Muscle of leg (tissue), 3 donors: ENCODE measurements at regions not wholly inside any gene's neighbourhood (a gene's known extent, or its start where the extent isn't known, plus 50 kb on each side); places are given as distances from the start of the nearest gene placed in this dataset.
"Not testable (repeated sequence)": the region's sequence is repeated elsewhere in the genome, so short reads cannot be mapped to it uniquely, and the experiment has no call there.

ENCODE experiments used
- DNase-seq: peaks from one replicate; pipeline ENCODE4 v3.0.0; 2013
- H3K27ac ChIP-seq: one replicate; pipeline ENCODE4 v1.5.1; 2013; ENCODE audit warnings: mild to moderate bottlenecking, low read length, control low read depth
- H3K27me3 ChIP-seq: one replicate; pipeline ENCODE4 v1.6.1; 2013; ENCODE audit warnings: low read length; ENCODE audit not compliant: control insufficient read depth, insufficient read depth
- H3K36me3 ChIP-seq: one replicate; pipeline ENCODE4 v1.6.1; 2013; ENCODE audit warnings: low read length; ENCODE audit not compliant: control insufficient read depth, insufficient read depth
- H3K4me1 ChIP-seq: one replicate; pipeline ENCODE4 v1.6.1; 2013; ENCODE audit warnings: low read length; ENCODE audit not compliant: control insufficient read depth, insufficient read depth
- H3K4me3 ChIP-seq: one replicate; pipeline ENCODE4 v1.5.1; 2013; ENCODE audit warnings: low read length, control low read depth
- H3K9me3 ChIP-seq: replicated peaks from 2 replicates; pipeline ENCODE4 v1.6.1; 2013; ENCODE audit warnings: low read depth, low read length; ENCODE audit not compliant: control insufficient read depth
- WGBS: methylation state at CpG from one replicate; pipeline ENCODE4 v1.1.5; 2013; ENCODE audit warnings: missing lambda C conversion rate; ENCODE audit not compliant: insufficient coverage; 5-methylcytosine and 5-hydroxymethylcytosine counted together

DNA sequence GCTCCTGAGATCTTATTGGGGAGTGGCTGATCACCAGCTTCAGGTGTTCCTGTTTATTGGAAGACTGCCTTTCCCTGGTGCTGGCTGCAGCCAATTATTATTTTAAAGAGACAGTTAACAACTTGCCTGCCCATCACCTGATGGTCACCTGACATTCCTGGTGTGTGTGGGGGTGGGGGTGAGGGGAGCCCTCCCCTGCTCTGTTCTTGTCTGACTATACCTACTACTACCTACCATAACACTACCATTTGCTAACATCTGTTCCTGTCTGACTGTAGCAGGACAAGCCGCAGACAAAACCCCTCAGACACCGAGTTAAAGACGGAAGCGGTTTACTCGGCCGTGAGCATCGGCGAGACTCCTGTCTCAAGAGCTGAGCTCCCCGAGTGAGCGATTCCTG, 54.9 kb upstream of the NBPF3 start:
- H3K36me3 ChIP-seq, result no peaks in the 10 kb centered on the region
- peaks cover 2% of the 10 kb centered on the region for H3K9me3 ChIP-seq
- H3K27ac ChIP-seq, result no peak overlapping the region
- WGBS, result 34% methylated on average over 9 of the region's 10 CpGs
- peaks cover 18% of the 10 kb centered on the region for H3K27me3 ChIP-seq
- H3K4me1 ChIP-seq, result no peaks in the 10 kb centered on the region
- DNase-seq, result no peak
- no peak overlapping the region for H3K4me3 ChIP-seq

DNA sequence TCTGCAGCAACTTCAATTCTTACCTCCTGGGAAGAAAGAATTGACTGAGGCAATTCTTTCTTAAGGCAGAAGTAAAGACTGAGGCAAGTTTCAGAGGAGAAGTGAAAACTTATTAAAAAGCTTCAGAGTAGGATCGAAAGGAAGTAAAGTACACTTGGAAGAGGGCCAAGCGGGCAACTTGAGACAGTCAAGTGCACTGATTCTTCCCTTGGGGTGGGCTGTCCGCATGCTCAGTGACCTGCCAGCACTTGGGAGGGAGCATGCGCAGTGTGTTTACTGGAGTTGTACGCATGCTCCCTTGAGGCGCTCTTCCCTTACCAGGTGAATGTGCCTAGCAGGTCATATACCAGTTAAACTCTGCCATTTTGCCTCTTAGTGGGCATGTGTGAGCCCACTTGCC, 55.3 kb upstream of the NBPF3 start:
- peak; percentile 19 for DNase-seq
- peaks cover 2% of the 10 kb centered on the region for H3K9me3 ChIP-seq
- H3K27ac ChIP-seq, result no peak overlapping the region
- H3K4me1 ChIP-seq, result no peaks in the 10 kb centered on the region
- H3K4me3 ChIP-seq, result no peak overlapping the region
- H3K36me3 ChIP-seq, result no peaks in the 10 kb centered on the region
- WGBS, result 37% methylated on average over 5 of the region's 6 CpGs
- peaks cover 19% of the 10 kb centered on the region for H3K27me3 ChIP-seq

DNA sequence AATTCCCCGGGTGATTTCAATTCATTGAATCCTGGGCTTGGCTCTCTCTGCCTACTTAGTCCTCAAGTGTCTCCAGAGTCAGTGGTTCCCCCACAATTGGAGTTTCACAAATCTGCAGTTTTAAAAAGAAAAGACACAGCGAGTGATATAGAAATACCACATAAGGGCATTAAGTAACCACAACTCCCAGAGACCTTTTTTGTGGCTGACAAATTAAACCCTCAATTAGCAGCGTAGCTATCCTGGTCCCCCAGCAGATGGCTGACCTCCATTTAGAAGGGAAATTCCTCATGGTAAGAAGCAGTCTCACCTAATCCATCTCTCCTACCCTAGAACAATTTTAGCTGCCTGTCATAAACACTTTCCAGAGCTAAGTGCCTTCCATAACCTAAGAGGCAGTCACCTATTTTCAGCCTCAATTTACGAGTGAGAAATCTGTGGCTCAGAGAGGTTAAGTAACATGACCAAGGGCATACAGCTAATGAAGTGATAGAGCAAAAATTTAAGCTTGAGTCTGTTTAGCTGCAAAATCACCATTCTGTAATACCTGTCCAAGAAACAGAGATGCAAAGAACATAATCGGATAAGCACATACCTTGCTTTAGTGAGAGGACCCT, 56.0 kb upstream of the NBPF3 start:
- no peak overlapping the region for H3K27ac ChIP-seq
- H3K4me3 ChIP-seq, result no peak overlapping the region
- peaks cover 19% of the 10 kb centered on the region for H3K27me3 ChIP-seq
- no peaks in the 10 kb centered on the region for H3K36me3 ChIP-seq
- WGBS, result 80% methylated on average over 2 of the region's 5 CpGs
- peaks cover 2% of the 10 kb centered on the region for H3K9me3 ChIP-seq
- no peak for DNase-seq
- H3K4me1 ChIP-seq, result no peaks in the 10 kb centered on the region

DNA sequence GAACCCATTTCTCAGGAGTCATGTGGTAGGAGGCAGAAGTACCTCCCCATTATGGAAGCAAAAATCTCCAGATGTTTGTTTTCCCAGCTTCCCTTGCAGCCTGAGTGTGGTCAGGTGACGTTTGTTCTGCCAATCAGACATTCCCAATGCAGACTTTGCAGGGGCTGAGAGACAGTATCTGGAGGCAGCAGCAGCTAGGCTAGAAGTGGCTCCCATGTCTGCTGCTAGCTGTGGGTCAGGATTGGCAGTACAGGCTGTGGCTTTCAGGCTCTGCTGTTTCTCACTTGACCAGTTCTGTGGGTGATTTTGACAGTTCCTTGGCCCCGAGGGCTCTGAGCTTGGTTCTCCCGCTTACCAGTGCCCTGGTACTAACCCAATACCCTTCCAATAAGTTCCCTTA, 58.6 kb upstream of the NBPF3 start:
- Histone ChIP-seq H3K4me3 (no peak overlapping the region), H3K9me3 (peaks cover 2% of the 10 kb centered on the region), H3K27me3 (peaks cover 17% of the 10 kb centered on the region), H3K36me3 (no peaks in the 10 kb centered on the region), H3K27ac (no peak overlapping the region), H3K4me1 (no peaks in the 10 kb centered on the region)
- 81% methylated on average over 3 of the region's 3 CpGs for WGBS
- no peak for DNase-seq

DNA sequence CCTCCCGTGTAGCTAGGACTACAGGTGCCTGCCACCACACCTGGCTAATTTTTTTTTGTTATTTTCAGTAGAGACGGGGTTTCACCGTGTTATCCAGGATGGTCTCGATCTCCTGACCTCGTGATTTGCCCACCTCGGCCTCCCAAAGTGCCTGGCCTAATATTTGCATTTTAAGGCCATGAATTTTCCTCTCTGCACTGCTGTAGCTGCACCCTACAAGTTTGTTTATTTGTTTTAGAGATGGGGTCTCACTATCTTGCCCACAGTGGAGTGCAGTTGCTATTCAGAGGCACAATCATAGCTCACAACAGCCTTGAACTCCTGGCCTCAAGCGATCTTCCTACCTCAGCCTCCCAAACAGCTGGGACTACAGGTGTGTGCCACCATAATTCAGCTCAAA, 59.8 kb upstream of the NBPF3 start:
- H3K36me3 ChIP-seq, H3K9me3 ChIP-seq, H3K4me1 ChIP-seq, H3K4me3 ChIP-seq, DNase-seq, H3K27ac ChIP-seq: not testable (repeated sequence)
- peaks cover 16% of the 10 kb centered on the region for H3K27me3 ChIP-seq
- 79% methylated on average over 6 of the region's 7 CpGs for WGBS

DNA sequence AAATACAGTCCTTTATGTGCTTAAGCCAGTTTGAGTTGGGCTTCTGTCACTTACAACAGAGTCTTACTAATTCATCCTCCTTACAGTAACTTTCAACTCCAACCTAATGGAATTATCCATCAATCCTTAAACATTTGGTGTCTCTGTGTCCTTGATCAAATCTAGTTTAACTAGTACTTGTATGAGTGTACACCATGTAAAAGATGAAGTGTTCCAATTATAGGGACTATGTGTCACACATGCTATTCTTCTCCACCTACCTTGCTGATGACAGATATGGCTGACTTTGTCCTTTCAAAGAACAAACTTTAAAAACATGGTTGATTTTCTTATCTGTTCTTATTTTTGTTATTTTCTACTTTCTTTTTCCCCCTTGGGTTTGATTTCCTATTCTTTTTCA, 60.4 kb upstream of the NBPF3 start:
- Histone ChIP-seq H3K36me3 (no peaks in the 10 kb centered on the region), H3K27me3 (peaks cover 12% of the 10 kb centered on the region), H3K4me3 (no peak overlapping the region), H3K27ac (no peak overlapping the region), H3K4me1 (no peaks in the 10 kb centered on the region), H3K9me3 (peaks cover 2% of the 10 kb centered on the region)
- no peak for DNase-seq

DNA sequence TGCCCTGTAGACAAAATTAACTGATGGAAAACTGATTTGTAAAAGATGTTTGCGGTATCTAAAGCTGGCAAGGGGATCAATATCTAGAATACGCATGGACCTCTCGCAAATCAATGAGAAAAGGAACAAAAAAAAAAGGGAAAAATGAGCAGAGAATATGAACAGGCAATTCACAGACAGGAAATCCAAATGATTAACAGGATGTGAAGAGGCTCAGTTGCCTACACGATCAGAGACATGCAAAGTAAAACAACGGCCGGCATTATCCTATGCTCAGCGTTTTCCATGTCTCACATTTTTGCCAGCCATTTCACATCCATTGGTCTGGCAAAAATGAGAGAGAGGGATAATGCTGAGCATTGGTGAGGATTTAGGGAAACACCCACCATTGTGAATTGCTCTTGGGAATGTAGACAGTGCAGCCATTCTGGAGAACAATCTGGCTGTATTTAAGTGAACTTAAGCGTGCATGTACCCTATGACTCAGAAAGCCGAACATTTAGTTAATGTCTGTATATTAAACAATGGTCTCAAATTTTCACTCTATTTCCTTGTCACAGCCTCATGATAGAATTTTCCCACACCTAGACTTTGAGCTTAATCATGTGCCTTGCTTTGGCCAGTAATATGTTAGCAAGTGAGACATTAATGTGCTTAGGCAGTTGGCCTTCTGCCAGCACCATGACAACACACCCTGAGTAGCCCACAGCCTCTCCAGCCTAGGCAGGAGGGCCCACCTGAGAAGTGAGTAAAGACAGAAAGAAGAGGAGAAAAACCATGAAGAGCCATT, 61.0 kb upstream of the NBPF3 start:
- no peak for DNase-seq
- Histone ChIP-seq H3K4me1 (no peaks in the 10 kb centered on the region), H3K36me3 (no peaks in the 10 kb centered on the region), H3K27ac (no peak overlapping the region), H3K4me3 (no peak overlapping the region), H3K9me3 (peaks cover 2% of the 10 kb centered on the region), H3K27me3 (peaks cover 12% of the 10 kb centered on the region)
- 92% methylated on average over 4 of the region's 9 CpGs for WGBS

DNA sequence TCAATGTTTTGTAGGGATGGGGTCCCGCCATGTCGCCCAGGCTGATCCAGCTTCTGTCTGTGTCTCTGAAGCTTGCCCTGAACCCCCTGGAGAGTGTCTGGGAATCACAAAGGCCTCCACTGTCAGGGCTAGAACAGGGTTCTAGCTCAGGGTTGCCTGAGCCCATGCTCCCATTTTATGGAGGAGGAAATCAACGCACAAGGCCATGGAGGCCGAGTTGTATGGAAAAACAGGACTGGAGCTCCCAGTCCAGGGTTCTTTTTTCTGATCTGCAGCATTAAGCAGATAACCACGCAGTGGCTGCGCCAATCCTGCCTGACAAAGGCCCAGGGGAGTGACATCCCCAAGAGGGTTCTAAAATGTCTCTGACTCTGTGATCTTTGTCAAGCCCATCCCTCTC, 67.6 kb upstream of the NBPF3 start:
- 62% methylated on average over 3 of the region's 6 CpGs for WGBS

DNA sequence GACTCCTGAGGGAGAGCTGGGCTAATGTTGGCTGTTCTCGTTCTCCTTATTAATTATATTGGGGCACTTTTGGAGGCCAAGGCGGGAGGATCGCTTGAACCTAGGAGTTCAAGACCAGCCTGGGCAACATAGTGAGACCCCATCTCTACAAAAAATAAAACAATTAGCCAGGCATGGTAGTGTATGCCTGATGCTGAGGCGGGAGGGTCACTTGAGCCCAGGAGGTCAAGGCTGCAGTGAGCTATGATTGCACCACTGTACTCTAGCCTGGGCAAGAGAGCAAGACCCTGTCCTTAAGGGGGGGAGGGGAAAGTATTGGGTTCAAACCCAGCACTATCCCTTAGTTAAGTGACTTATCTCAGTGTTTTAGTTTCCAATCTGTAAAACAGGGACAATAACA, 70.0 kb upstream of the NBPF3 start:
- Histone ChIP-seq H3K4me3 (no peak overlapping the region), H3K27me3 (no peaks in the 10 kb centered on the region), H3K4me1 (no peaks in the 10 kb centered on the region), H3K27ac (no peak overlapping the region), H3K9me3 (no peaks in the 10 kb centered on the region), H3K36me3 (no peaks in the 10 kb centered on the region)
- DNase-seq, result no peak
- WGBS, result no CpG with 5 or more reads among the region's 4 CpGs

More for the DNA sequence above, 67.6 kb upstream of the NBPF3 start:
- Histone ChIP-seq H3K4me3 (no peak overlapping the region), H3K27ac (no peak overlapping the region), H3K4me1 (no peaks in the 10 kb centered on the region), H3K36me3 (no peaks in the 10 kb centered on the region), H3K9me3 (no peaks in the 10 kb centered on the region), H3K27me3 (no peaks in the 10 kb centered on the region)
- no peak for DNase-seq

DNA sequence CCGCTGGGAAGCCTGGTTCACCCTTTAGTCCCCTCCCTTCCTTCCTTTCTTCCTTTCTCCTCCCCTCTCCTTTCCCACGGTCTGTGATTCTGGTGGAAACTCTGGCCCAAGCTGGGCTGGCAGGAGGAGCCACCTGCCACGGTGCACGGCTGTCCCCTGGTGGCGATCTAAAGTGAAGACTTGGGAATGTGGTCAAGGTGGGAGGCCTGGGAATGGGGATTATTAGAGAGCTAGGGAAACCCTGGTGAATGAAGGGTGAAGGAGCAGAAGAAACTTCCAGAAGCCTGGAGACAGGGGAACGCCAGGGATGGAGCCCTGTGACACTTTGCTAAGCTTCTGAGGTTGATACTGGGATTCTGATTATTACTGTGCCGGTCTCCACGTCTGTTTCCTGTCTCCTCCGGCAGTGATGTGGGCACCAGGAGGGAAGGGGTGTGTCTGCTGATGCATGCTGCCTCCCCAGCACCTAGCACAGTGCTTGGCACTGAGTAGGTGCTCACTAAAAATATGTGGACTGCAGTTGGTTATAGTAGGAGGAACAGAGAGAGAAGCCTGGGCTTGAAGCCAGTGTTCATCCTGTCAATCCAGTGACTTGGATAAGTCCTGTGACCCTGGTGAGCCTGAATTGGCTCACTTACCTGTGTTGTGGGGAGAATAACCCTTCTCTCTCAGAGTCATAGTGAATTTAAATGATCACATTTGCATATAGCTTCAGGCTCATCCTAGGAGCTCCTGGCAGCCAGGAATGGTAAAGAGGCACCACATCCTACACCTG, 71.2 kb upstream of the NBPF3 start:
- DNase-seq, result peak; percentile 88
- H3K27me3 ChIP-seq, result no peaks in the 10 kb centered on the region
- H3K4me1 ChIP-seq, result no peaks in the 10 kb centered on the region
- whole genome bisulfite sequencing, result 0% methylated on average over 4 of the region's 9 CpGs
- no peaks in the 10 kb centered on the region for H3K9me3 ChIP-seq
- H3K36me3 ChIP-seq, result no peaks in the 10 kb centered on the region
- no peak overlapping the region for H3K27ac ChIP-seq
- H3K4me3 ChIP-seq, result no peak overlapping the region
